SK-N-MC (cell line): ENCODE measurements at regions not wholly inside any gene's neighbourhood (a gene's known extent, or its start where the extent isn't known, plus 50 kb on each side); places are given as distances from the start of the nearest gene placed in this dataset.

Experiments used
- EZH2 ChIP-seq: fragments of 200-600 bp; sonication (generic); IDR thresholded peaks from one replicate; pipeline ENCODE4 v1.6.1; 2017; ENCODE audit warnings: antibody characterized with exemption
- POLR2AphosphoS5 ChIP-seq: IDR thresholded peaks from 2 replicates; pipeline ENCODE4 v1.6.1; 2012; ENCODE audit warnings: mild to moderate bottlenecking, low read depth, low read length, borderline replicate concordance

DNA sequence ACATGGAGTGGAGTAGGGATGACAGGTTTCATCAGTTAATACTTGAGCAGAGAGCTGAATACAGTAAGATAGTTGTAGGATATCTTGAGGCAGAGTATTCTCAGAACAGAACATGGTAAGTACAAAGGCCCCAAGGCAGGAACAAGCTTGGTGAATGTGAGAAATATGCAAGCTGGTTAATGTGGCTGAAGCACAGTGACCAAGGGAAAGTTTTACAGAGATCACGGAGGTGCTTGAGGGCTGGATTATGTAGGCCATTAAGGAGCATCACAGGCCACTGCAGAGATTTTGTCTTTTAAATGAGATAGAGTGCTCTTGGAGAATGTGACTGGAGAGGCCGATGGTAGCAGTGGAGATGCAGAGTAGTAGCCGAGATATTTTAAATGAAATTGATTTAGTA is 54.0 kb upstream of the BOLA1 start:
- TF ChIP-seq POLR2AphosphoS5 (no peak), EZH2 (no peak)
